GM19468 (cell line): ENCODE measurements at regions not wholly inside any gene's neighbourhood (a gene's known extent, or its start where the extent isn't known, plus 50 kb on each side); places are given as distances from the start of the nearest gene placed in this dataset.

Experiments used
- ATAC-seq: cut with Tn5 transposase; IDR thresholded peaks from one replicate; pipeline ENCODE4 v1.9.1; 2021; ENCODE audit warnings: mild to moderate bottlenecking, moderate library complexity, moderate number of reproducible peaks; ENCODE audit not compliant: unreplicated experiment; ENCODE audit errors: extremely low read depth

GRCh38 chr10:130453036-130453720 lies 317.0 kb downstream of the GLRX3 start:
- ATAC-seq: no peak

GRCh38 chr10:130453721-130454542 lies 317.7 kb downstream of the GLRX3 start:
- no peak for ATAC-seq

GRCh38 chr10:130454543-130455000 lies 318.4 kb downstream of the GLRX3 start:
- no peak for ATAC-seq

- no peak for ATAC-seq
Measured at GRCh38 chr10:130455111-130455695, 319.0 kb downstream of the GLRX3 start.

- no peak for ATAC-seq
Measured at GRCh38 chr10:130455791-130456190, 319.6 kb downstream of the GLRX3 start.

- ATAC-seq: no peak
Measured at GRCh38 chr10:130456616-130457015, 320.4 kb downstream of the GLRX3 start.

- no peak for ATAC-seq
Measured at GRCh38 chr10:130458509-130458908, 322.3 kb downstream of the GLRX3 start.

GRCh38 chr10:130459011-130459410 lies 322.8 kb downstream of the GLRX3 start:
- no peak for ATAC-seq

GRCh38 chr10:130459851-130460490 lies 323.8 kb downstream of the GLRX3 start:
- no peak for ATAC-seq

- ATAC-seq: no peak
Measured at GRCh38 chr10:130461631-130462030, 325.4 kb downstream of the GLRX3 start.

- ATAC-seq: no peak
Measured at GRCh38 chr10:130463104-130463875, 327.1 kb downstream of the GLRX3 start.

GRCh38 chr10:130463876-130464364 lies 327.7 kb downstream of the GLRX3 start:
- ATAC-seq: no peak

GRCh38 chr10:130464426-130464825 lies 328.2 kb downstream of the GLRX3 start:
- no peak for ATAC-seq

- ATAC-seq: no peak
Measured at GRCh38 chr10:130466271-130466997, 330.2 kb downstream of the GLRX3 start.

GRCh38 chr10:130470286-130470685 lies 334.1 kb downstream of the GLRX3 start:
- no peak for ATAC-seq

- no peak for ATAC-seq
Measured at GRCh38 chr10:130470973-130471372, 334.8 kb downstream of the GLRX3 start.

- ATAC-seq: no peak
Measured at GRCh38 chr10:130471486-130471885, 335.3 kb downstream of the GLRX3 start.

- ATAC-seq: no peak
Measured at GRCh38 chr10:130472236-130472635, 336.0 kb downstream of the GLRX3 start.

GRCh38 chr10:130474591-130474990 lies 338.4 kb downstream of the GLRX3 start:
- no peak for ATAC-seq
